ENCODE measurements at regions not wholly inside any gene's neighbourhood (a gene's known extent, or its start where the extent isn't known, plus 50 kb on each side); places are given as distances from the start of the nearest gene placed in this dataset.
"Not testable (repeated sequence)": the region's sequence is repeated elsewhere in the genome, so short reads cannot be mapped to it uniquely, and the experiment has no call there.

- no peak for DNase-seq
Measured at GRCh38 chr12:70008944-70009343, 183.9 kb downstream of the MYRFL start.

DNA sequence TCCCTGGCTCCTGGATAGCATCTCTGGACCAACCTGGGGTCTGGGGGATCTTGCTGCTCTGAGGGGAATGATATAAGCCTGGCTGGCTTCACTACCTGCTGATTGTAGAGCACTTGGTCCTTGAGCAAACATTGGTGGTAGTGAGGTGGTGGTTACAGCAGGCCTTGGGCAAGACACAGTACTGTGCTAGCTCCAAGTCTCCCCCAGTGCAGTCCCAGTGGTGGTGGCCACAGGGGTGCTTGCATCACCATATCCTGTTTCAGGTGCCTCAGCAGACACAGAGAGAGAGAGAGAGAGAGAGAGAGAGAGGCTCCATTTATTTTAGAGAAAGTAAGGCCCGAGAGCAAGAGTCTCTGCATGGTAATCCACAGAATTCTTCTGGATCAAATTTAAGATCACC lies 186.3 kb downstream of the MYRFL start:
- no peak for DNase-seq

DNA sequence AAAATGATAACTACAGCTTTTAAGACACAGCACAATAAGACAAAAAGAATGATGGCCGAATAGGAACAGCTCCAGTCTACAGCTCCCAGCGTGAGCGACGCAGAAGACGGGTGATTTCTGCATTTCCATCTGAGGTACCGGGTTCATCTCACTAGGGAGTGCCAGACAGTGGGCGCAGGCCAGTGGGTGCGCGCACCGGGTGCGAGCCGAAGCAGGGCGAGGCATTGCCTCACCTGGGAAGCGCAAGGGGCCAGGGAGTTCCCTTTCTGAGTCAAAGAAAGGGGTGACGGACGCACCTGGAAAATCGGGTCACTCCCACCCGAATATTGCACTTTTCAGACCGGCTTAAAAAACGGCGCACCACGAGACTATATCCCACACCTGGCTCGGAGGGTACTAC lies 188.0 kb downstream of the MYRFL start:
- DNase-seq = not testable (repeated sequence)

DNA sequence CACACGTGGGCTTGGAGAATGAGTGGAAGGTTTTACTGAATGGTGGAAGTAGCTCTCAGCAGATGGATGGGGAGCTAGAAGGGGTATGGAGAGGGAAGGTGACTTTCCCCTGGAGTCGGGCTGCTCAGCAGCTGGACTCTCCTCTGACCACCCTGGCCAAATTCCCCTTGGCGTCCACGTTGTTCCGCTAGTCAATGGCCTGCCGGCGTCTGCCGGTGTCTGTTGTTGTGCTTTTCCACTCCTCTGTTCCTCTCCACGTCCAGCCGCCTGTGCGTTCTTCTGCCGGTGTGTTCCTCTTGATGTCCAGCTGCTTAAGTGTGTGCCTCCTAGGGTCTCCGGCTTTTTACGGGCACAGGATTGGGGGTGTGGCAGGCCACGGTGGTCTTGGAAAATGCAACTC lies 203.5 kb downstream of the MYRFL start:
- DNase-seq = no peak

DNA sequence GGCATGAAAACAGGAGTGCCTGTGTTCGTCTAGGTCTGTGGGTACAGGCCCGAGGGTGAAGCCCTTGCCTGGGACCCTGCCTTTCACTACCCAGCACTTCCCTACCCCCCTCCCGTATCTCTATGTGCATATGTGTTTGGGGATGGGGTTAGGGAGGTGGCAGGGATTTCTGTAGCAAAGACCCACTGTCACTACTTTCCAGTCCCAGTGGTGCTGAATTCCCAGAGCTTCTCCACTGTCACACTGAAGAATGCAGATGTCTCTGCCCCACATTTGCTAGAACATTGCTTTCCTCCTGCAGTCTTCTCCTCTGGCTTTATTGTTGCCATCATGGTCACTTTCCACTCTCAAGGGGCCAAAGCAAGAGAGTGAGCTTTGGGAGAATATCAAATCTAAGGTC lies 203.9 kb downstream of the MYRFL start:
- no peak for DNase-seq

GRCh38 chr12:70031046-70031445 lies 206.0 kb downstream of the MYRFL start:
- DNase-seq = no peak

- no peak for DNase-seq
Measured at GRCh38 chr12:70032076-70032475, 207.0 kb downstream of the MYRFL start.

DNA sequence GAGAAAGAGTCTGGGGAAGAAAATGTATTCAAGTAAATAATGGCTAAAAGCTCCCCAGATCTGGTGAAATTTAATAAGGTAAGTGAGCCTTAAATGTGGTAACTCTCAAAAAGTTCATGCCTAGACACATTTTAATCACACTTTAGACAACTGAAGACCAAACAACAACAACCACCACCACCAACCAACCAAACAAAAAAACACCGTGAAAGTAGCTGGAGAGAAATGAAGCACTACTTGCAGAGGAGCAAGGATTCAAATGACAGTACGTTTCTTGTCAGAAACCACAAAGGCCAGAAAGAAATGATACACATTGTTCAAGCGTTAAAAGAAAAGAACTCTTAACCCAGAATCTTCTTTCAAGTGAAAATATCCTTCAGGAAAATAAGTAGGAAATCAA lies 208.3 kb downstream of the MYRFL start:
- DNase-seq = no peak

GRCh38 chr12:70040141-70040540 lies 203.1 kb upstream of the CNOT2 start:
- no peak for DNase-seq

DNA sequence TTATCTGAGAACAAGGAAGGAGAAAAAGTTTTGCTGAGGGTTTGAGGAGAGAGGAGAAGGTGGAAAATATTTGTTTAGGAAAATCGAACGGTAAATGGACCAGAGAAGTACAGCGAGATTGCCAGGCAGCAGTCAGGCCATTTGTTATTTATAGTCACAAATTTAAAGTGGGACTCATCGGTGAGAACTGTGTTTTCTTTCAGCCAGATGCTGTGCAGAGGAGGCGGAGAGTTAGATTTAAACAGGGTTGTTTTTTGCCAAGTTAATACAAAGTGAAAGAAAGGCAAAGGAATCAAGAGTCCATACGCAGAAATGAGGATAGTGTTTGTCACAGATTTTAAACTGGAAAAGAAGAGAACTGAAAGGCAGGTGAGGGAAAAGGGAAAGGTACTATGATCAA lies 200.6 kb upstream of the CNOT2 start:
- no peak for DNase-seq

GRCh38 chr12:70043490-70044138 lies 199.6 kb upstream of the CNOT2 start:
- no peak for DNase-seq

DNA sequence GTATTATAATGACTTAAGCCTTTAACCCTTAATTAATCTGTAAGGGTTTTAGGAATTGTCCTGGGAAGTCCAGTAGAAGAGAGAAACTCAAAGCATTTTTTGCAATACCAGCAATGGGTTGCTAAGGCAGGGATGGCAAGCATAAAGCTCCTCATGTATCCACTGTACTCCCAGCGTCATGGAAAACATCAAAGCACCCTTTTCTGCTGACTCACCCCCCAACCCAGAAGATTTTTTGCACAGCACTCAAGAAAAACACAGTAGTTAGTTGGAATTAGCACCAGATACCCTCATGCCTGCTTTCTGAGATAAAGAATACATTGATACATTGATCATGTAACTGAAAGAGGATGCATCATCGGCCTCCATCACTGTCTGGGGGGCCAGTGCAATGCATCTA lies 199.1 kb upstream of the CNOT2 start:
- no peak for DNase-seq

- no peak for DNase-seq
Measured at GRCh38 chr12:70045036-70045435, 198.2 kb upstream of the CNOT2 start.

DNA sequence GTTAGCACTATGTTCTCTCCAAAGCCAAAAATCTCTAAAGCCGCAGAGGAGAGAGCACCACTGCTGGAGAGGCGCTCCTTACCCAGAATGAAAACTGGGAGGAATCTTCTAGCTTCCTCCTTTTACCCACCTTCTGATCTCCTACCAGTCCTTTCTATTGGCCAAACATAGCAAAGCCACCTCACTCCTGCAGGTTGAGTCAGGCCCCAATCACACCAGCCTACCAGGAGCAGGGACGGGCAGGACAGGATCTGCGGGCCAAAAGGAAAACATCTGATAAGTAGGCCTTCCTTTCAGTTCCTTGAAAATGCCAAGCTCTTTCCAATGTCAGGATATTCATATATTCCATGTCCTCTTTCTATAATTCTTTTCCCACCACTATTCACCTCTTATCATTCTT lies 197.7 kb upstream of the CNOT2 start:
- no peak for DNase-seq

DNA sequence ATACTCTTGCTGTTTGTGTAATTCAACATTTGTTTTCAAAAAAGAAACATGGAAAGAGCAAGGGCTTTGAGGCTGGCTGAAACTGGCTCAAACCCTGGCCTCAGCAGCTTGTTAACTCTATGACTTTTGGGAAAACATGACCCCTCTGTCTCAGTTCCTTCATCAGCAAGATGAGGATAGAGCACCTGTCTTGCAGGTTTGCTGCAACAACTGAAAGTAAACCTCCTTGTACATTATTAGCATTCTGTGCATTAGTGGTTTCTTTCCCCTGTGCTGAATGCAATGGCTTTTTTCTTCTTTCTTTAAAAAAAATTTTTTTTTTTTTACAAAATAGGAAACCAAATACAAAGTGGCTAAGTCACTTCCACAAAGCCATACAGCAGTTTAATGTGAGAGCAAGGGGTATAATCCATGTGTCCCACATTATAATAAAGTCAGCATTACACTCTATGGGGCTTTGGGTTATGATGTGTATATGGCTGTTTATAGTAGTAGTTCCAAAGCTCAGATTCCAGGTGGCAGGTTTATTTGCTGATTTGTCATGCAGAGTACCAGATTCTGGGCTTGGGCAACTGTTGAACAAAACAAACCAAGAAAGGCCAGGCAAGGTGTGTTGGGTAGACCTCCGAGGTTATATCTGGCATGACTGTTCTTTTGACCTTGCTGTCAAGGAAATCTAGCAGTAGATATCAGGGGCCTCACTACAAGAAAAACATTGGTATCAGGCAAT lies 194.5 kb upstream of the CNOT2 start:
- no peak for DNase-seq

DNA sequence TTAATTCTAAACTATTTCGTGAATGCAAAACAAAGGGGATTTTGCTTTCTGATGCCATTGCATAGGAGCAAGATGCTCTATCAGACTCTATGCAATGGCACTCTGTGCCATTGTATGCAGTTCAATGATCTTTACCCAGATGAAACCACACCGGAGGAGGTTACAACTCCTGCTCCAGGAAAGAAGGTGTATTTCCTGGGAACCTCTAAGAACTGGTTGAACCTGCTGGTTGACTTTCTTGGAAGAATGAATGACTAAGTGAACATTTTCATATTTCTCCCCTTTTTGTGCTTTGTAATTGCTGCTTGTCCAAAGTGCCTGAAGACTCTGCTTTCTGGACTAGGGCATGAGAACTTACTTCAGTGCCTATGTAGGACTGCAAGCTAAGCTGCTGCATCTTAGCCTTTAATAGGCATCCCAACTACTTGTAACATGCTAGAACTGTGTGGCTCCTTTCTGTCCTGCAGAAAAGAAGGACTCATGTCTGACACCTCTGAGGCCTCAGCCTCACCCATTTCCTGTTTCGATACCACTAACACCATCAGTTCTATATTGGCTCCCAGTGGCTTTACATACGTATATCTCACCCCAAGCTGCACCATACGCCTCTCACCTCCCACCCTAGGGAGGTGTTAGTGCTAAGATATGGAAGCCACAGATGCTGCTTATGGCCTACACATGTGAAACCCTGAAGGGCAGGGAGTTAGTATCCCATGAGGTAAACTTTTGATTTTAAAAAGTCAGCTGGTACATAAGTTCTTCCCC lies 193.5 kb upstream of the CNOT2 start:
- peak; percentile 60 for DNase-seq

GRCh38 chr12:70052476-70052875 lies 190.8 kb upstream of the CNOT2 start:
- DNase-seq = no peak

DNA sequence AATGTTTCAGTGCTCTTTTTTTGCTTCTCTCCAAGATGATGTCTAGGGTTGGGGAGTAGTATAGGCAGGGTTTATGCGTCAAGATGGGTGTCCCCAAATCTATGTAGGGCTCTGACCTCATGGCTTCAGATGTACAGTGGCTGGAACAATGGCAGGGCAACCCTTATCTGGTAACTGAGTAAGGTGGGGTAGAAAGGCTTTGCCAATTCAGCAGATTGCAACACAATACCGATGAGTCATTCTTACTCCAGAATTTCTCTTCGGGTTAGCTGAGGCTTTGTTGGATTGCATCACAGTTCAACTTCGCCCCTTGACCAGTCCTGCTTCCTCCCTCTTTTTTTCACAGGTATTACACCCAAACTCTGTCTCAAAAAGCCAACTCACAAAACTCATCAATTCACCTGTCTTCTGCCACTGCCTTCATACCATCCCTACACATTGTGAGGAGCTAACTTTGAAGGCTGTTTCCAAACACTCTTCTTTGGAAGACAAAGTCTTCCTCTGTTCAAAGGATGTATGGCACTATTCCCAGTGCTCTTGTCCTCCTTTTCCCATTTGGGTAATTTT lies 190.2 kb upstream of the CNOT2 start:
- peak; percentile 39 for DNase-seq

GRCh38 chr12:70059373-70059772 lies 183.9 kb upstream of the CNOT2 start:
- no peak for DNase-seq

DNA sequence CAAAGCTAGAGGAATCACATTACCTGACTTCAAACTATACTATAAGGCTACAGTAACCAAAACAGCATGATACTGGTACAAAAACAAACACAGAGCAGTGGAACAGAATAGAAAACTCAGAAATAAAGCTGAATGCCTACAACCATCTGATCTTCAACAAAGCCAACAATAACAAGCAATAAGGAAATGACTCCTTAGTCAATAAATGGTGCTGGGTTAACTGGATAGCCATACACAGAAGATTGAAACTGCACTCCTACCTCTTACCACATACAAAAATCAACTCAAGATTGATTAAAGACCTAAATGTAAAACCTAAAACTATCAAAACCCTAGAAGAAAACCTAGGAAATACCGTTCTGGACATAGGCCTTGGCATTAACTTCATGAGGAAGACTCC lies 182.6 kb upstream of the CNOT2 start:
- DNase-seq = no peak

DNA sequence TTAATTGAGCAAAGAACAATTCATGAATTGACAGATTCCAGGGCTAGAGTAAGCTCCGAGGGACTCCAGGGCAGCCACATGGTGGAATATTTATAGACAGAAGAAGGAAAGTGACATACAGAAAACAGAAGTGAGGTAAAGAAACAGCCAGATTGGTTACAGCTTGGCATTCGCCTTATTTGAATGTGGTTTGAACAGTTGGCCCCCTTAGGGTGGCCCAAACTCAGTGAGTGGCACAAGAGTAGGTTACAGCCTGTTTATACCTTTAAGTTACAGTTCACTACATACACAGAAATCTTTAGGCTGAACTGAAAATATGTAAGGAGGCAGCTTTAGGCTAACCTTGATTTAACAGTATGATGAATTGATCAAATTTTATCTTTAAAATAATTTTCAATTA lies 174.5 kb upstream of the CNOT2 start:
- no peak for DNase-seq

- no peak for DNase-seq
Measured at GRCh38 chr12:70069221-70070105, 173.8 kb upstream of the CNOT2 start.
